ENCODE measurements at regions not wholly inside any gene's neighbourhood (a gene's known extent, or its start where the extent isn't known, plus 50 kb on each side); places are given as distances from the start of the nearest gene placed in this dataset.

GRCh38 chr1:182113879-182114626 is 52.5 kb upstream of the ZNF648 start:
- no peak for TF ChIP-seq EP300 (IDR thresholded peaks at IDR 0.05)
- no peak for TF ChIP-seq CTCF (IDR thresholded peaks at IDR 0.05)
- no peak for TF ChIP-seq POLR2AphosphoS5 (IDR thresholded peaks at IDR 0.05)
- TF ChIP-seq POLR2A (IDR thresholded peaks at IDR 0.05; ENCODE audit: low read depth): no peak

Measured in esophagus muscularis mucosa (tissue), 4 donors.